Gastroesophageal sphincter (tissue), 4 donors: ENCODE measurements at regions not wholly inside any gene's neighbourhood (a gene's known extent, or its start where the extent isn't known, plus 50 kb on each side); places are given as distances from the start of the nearest gene placed in this dataset.

Experiments used
- ATAC-seq: fragments of 150-250 bp; one replicate; pipeline ENCODE4 v1.9.1; 2016; ENCODE audit warnings: mild to moderate bottlenecking, moderate library complexity
- H3K27ac ChIP-seq, 4 donors: fragments of 200-600 bp; sonication (generic) in 3 of 4; 1 replicate in 3 of 4; 2 replicates in 1 of 4; pipeline ENCODE4 v1.5.1; 2016 to 2019
- H3K27me3 ChIP-seq: fragments of 200-600 bp; sonication (generic); one replicate; pipeline ENCODE4 v1.5.1; 2019
- H3K36me3 ChIP-seq, 2 donors: fragments of 200-600 bp; sonication (generic); one replicate each; pipeline ENCODE4 v1.5.1; 2019; ENCODE audit warnings: control low read depth in 1 of 2
- H3K4me1 ChIP-seq, 3 donors: fragments of 200-600 bp; sonication (generic); 1 replicate in 2 of 3; 2 replicates in 1 of 3; pipeline ENCODE4 v1.5.1; 2016 to 2019; ENCODE audit warnings: control low read depth in 2 of 3
- H3K4me3 ChIP-seq, 2 donors: fragments of 200-600 bp; sonication (generic); one replicate each; pipeline ENCODE4 v1.5.1; 2019; ENCODE audit warnings: mild to moderate bottlenecking in 1 of 2, moderate library complexity in 1 of 2
- H3K9me3 ChIP-seq, 3 donors: fragments of 200-600 bp; sonication (generic); one replicate each; pipeline ENCODE4 v1.5.1; 2017 to 2019; ENCODE audit warnings: control low read depth in 2 of 3
- EP300 ChIP-seq: sonication (generic); formaldehyde crosslinking; IDR thresholded peaks from one replicate; pipeline ENCODE4 v1.6.1; 2017; ENCODE audit warnings: antibody characterized with exemption, mild to moderate bottlenecking
- POLR2A ChIP-seq, 2 donors: fragments of 450-650 bp; IDR thresholded peaks; one replicate each; pipeline ENCODE4 v1.6.1; 2017; ENCODE audit warnings: antibody characterized with exemption in 2 of 2, mild to moderate bottlenecking in 2 of 2, moderate library complexity in 1 of 2
- POLR2AphosphoS5 ChIP-seq: sonication (generic); formaldehyde crosslinking; IDR thresholded peaks from one replicate; pipeline ENCODE4 v1.6.1; 2017; ENCODE audit warnings: antibody characterized with exemption
- WGBS, 2 donors: methylation state at CpG; one replicate each; pipeline ENCODE4 v1.1.5; 2018; ENCODE audit warnings: low coverage in 1 of 2; 5-methylcytosine and 5-hydroxymethylcytosine counted together
- TF ChIP-seq, protein P1 (sequence below), 4 experiments: fragments of 200-600 bp in 2 of 4; fragments of 450-650 bp in 2 of 4; sonication (generic) in 1 of 4; IDR thresholded peaks; one replicate each; pipeline ENCODE4 v1.5.1; 2017 to 2019; ENCODE audit warnings: antibody characterized with exemption in 4 of 4, mild to moderate bottlenecking in 2 of 4, moderate library complexity in 2 of 4

DNA sequence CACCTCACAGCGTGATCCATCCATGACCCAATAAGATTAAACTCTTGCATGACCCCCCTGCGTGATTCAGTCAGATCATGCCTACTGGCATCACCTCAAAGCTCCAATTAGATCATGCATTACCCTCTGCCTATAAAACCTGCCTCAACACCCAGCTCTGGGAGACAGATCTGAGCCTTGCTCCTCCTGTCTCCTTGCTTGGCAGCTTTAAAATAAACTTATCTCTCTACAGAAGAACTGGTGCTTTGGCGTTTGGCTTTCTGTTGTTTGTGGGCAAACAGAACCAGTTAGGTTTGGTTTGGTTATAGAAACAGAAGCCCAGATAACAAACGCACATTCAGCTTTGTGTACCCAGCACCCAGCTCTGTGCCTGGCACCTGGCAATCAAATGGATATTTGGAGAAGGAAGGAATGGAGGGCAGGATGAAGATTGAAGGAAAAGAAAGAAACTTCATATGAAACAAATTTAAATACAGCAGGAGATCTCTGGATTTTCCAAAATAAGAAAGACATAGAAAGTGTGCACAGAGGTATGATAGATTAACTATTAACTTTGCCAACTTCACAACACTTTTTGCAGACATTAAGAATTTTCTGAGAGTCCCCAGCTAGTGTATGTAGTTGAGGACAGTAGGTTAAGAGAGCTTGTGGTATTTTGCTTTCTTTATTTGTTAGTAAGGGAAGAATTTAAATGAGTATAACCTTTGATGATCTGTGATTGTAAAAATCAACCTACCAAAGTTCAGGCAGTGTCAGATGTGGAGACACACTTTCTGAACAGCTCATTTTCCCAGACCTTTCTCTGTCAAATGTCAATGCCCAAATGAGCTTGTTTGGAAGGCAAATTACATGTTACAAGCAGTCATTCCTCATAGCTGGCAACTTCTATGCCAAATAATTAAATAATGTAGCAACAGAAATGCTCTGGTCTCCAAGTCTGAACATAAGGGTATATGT lies 102.1 kb upstream of the ASTN2 start:
- Histone ChIP-seq H3K27me3 (no peaks in the 10 kb centered on the region), H3K4me1 (no peaks in the 10 kb centered on the region), H3K36me3 (no peaks in the 10 kb centered on the region), H3K4me3 (no peak overlapping the region), H3K9me3 (no peaks in the 10 kb centered on the region), H3K27ac (no peak overlapping the region)
- 54 to 83% methylated on average over 2 to 4 of the region's 4 CpGs for WGBS, 2 donors
- TF ChIP-seq EP300 (no peak), POLR2AphosphoS5 (no peak), POLR2A (IDR thresholded peaks at IDR 0.05) (no peak)
- TF ChIP-seq, protein P1, sequence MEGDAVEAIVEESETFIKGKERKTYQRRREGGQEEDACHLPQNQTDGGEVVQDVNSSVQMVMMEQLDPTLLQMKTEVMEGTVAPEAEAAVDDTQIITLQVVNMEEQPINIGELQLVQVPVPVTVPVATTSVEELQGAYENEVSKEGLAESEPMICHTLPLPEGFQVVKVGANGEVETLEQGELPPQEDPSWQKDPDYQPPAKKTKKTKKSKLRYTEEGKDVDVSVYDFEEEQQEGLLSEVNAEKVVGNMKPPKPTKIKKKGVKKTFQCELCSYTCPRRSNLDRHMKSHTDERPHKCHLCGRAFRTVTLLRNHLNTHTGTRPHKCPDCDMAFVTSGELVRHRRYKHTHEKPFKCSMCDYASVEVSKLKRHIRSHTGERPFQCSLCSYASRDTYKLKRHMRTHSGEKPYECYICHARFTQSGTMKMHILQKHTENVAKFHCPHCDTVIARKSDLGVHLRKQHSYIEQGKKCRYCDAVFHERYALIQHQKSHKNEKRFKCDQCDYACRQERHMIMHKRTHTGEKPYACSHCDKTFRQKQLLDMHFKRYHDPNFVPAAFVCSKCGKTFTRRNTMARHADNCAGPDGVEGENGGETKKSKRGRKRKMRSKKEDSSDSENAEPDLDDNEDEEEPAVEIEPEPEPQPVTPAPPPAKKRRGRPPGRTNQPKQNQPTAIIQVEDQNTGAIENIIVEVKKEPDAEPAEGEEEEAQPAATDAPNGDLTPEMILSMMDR (IDR thresholded peaks at IDR 0.05) = no peak
- no peak for ATAC-seq

DNA sequence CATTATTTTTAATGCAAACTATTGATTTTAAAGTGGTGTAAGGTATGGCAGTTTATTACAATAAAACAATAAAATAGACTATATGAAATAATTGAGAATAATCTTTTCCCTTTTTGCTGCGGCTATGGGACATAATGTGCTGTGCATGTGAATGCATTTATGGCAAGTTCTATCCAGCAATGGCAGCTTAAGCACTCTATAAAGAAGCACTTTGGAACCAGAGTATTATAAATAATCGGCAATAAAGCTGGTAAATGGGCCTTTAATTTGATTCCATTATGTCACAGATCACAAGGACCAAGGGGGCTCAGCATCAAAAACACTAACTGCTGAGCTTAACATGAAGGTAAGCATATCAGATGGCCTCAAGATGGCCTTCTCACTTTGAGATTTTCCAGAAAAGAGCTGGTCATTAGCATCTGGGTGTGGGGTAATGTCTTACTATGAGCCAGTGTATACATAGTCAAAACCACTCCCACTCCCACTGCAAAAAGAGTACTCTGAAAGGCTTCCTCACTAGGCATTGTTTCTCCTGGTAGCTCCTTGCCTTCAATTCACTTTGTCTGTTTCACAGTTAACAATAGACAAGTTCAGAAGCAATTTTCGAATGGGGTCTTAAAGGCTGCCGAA lies 97.1 kb upstream of the ASTN2 start:
- peaks cover 0 to 3% (median 0%) of the 10 kb centered on the region in 3 donors for H3K9me3 ChIP-seq
- no peak overlapping the region for H3K27ac ChIP-seq
- H3K4me3 ChIP-seq = no peak overlapping the region
- no peak for ATAC-seq
- H3K4me1 ChIP-seq = no peaks in the 10 kb centered on the region
- H3K27me3 ChIP-seq = no peaks in the 10 kb centered on the region
- 75 to 100% methylated on average over 1 to 4 of the region's 4 CpGs for WGBS, 2 donors
- TF ChIP-seq POLR2AphosphoS5 = no peak
- TF ChIP-seq POLR2A (IDR thresholded peaks at IDR 0.05) = no peak
- TF ChIP-seq, protein P1 (IDR thresholded peaks at IDR 0.05) = no peak
- no peak for TF ChIP-seq EP300
- H3K36me3 ChIP-seq = no peaks in the 10 kb centered on the region

DNA sequence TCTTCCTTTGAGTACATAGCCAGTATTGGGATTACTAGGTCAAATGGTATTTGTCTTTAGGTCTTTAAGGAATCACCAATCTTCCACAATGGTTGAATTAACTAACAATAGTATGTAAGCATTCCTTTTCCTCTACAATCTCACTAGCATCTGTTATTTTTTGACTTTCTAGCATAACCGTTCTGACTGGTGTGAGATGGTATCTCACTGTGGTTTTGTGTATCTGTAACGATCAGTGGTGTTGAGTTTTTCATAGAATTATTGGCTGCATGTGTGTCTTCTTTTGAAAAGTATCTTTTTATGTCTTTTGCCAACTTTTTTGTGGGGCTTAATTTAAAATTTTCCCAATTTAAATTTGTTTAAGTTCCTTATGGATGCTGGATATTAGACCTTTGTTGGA lies 81.5 kb upstream of the ASTN2 start:
- Histone ChIP-seq H3K27me3 (no peaks in the 10 kb centered on the region), H3K4me3 (no peak overlapping the region), H3K27ac (no peak overlapping the region), H3K36me3 (no peaks in the 10 kb centered on the region), H3K9me3 (peaks cover 0 to 7% (median 0%) of the 10 kb centered on the region in 3 donors), H3K4me1 (no peaks in the 10 kb centered on the region)
- 71 to 76% methylated on average over 2 of the region's 2 CpGs for WGBS, 2 donors
- ATAC-seq = no peak
- no peak for TF ChIP-seq POLR2A (IDR thresholded peaks at IDR 0.05)
- TF ChIP-seq POLR2AphosphoS5 = no peak
- TF ChIP-seq, protein P1 (IDR thresholded peaks at IDR 0.05) = no peak
- no peak for TF ChIP-seq EP300

DNA sequence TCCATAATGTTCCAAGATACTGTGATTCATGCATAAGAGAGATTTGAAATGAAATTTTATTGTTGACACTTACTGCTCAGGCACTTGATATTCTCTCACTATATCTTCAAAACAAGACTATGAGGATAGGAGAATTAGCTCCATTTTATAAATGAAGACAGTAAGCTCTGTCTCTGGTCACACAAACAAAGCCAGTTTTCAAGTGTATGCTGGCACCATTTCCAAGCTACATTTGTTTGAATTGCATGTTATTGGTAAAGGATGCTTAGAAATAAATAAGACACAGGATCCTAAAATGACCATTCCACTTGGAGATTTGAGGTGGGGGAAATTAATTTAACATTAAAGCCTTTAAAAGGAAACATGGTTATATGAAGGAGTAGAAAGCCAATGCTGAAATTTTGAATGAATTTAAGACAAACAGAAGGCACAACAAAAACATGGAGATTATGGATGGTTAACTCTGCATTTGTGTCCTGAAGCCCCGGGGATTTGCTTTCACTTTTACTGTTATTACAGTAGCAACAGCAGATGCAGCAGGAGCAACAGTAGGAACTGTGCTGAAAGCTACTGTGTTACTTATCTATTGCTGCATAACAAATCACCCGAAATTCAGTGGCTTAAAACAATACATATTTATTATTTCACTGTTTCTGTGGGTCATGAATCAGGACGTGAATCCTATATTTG lies 79.7 kb upstream of the ASTN2 start:
- Histone ChIP-seq H3K4me3 (no peak overlapping the region), H3K27ac (no peak overlapping the region)

More for the DNA sequence above, 79.7 kb upstream of the ASTN2 start:
- H3K9me3 ChIP-seq = peaks cover 0 to 7% (median 0%) of the 10 kb centered on the region in 3 donors
- TF ChIP-seq, protein P1 (IDR thresholded peaks at IDR 0.05) = no peak
- TF ChIP-seq POLR2A (IDR thresholded peaks at IDR 0.05) (no peak), POLR2AphosphoS5 (no peak), EP300 (no peak)
- H3K27me3 ChIP-seq = no peaks in the 10 kb centered on the region
- H3K4me1 ChIP-seq = no peaks in the 10 kb centered on the region
- 21 to 27% methylated on average over 3 of the region's 3 CpGs for WGBS, 2 donors
- H3K36me3 ChIP-seq = no peaks in the 10 kb centered on the region
- ATAC-seq = no peak
